Adrenal gland (tissue), 9 donors: ENCODE measurements at regions not wholly inside any gene's neighbourhood (a gene's known extent, or its start where the extent isn't known, plus 50 kb on each side); places are given as distances from the start of the nearest gene placed in this dataset.

Experiments
- DNase-seq, 7 donors: peaks; one replicate each; pipeline ENCODE4 v3.0.0-alpha.2; 2019 to 2020
- H3K27ac ChIP-seq, 5 donors: fragments of 200-600 bp; sonication (generic) in 4 of 5; 1 replicate in 3 of 5; 2 replicates in 2 of 5; pipeline versions ENCODE4 v1.5.1 to v1.8.0; 2016 to 2020; ENCODE audit warnings: mild to moderate bottlenecking in 1 of 5
- H3K27me3 ChIP-seq: fragments of 200-600 bp; 2 replicates; pipeline ENCODE4 v1.8.0; 2021
- H3K36me3 ChIP-seq, 2 donors: fragments of 200-600 bp; replicated peaks in 1 of 2; 1 replicate in 1 of 2; 2 replicates in 1 of 2; pipeline versions ENCODE4 v1.5.1 to v1.8.0; 2018 to 2022
- H3K4me1 ChIP-seq, 2 donors: fragments of 200-600 bp; replicated peaks in 1 of 2; 1 replicate in 1 of 2; 2 replicates in 1 of 2; pipeline versions ENCODE4 v1.5.1 to v1.8.0; 2018 to 2021
- H3K4me3 ChIP-seq, 4 donors: fragments of 200-600 bp; sonication (generic) in 3 of 4; one replicate each; pipeline ENCODE4 v1.5.1; 2016 to 2018
- H3K9me3 ChIP-seq, 3 donors: fragments of 200-600 bp; sonication (generic) in 1 of 3; replicated peaks in 1 of 3; 1 replicate in 2 of 3; 2 replicates in 1 of 3; pipeline versions ENCODE4 v1.5.1 to v1.8.0; 2016 to 2021
- POLR2A ChIP-seq, 2 donors: fragments of 450-650 bp; IDR thresholded peaks; one replicate each; pipeline ENCODE4 v1.6.1; 2017; ENCODE audit warnings: antibody characterized with exemption in 2 of 2, mild to moderate bottlenecking in 2 of 2, moderate library complexity in 1 of 2
- WGBS, 4 donors: extraction: QIAGEN DNeasy Blood & Tissue Kit in 2 of 4; methylation state at CpG; one replicate each; pipeline versions ENCODE4 v1.1.5 to v1.1.7; 2013 to 2017; 5-methylcytosine and 5-hydroxymethylcytosine counted together
- intact Hi-C, 2 donors: fragments of 100-400 bp; cut with DNase I; formaldehyde crosslinking; loops; one replicate each; pipeline versions ENCODE4 v1.14.1 to v1.15.0; 2022 to 2023
- TF ChIP-seq, protein P1 (sequence below), 6 experiments: fragments of 450-650 bp in 4 of 6; fragments of 200-600 bp in 2 of 6; sonication (generic) in 1 of 6; IDR thresholded peaks; 1 replicate in 5 of 6; 2 replicates in 1 of 6; pipeline versions ENCODE4 v1.5.1 to v1.8.0; 2016 to 2021; ENCODE audit warnings: antibody characterized with exemption in 6 of 6, mild to moderate bottlenecking in 2 of 6, moderate library complexity in 1 of 6
- donor health status: healthy with polysubstance abuse.
- donor health status: Bipolar disorder and iron deficiency.
- donor health status: DM: yes; HTN: yes; CAD: no.
- donor health status: DM: no; HTN: no; CAD: no.
- donor health status: DM: no; HTN: no; CAD: no.

DNA sequence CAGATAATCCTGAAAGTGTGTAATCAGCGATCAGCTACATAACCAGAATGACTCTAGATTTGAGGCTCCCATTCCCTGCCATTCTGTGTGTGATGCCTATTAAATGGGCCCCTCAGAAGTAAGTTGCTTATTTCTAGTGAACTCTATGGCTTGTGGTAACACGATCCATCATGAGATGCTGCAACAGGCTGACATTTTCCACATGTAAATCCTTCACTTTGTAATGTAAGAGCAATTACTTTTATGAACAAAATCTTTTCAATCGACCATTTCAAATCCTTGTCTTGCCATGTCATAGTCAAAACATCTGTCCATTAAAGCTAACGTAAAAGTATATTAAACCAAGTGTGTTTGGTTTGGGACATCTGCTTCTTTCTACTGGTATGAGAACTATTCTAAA lies 175.9 kb upstream of the ETAA1 start:
- Histone ChIP-seq H3K4me1 (peaks cover 0 to 4% of the 10 kb centered on the region in 2 donors), H3K27me3 (no peaks in the 10 kb centered on the region), H3K9me3 (no peaks in the 10 kb centered on the region), H3K36me3 (no peaks in the 10 kb centered on the region), H3K27ac (no peak overlapping the region), H3K4me3 (no peak overlapping the region)
- intact Hi-C loops, result no loop called here
- TF ChIP-seq, protein P1, sequence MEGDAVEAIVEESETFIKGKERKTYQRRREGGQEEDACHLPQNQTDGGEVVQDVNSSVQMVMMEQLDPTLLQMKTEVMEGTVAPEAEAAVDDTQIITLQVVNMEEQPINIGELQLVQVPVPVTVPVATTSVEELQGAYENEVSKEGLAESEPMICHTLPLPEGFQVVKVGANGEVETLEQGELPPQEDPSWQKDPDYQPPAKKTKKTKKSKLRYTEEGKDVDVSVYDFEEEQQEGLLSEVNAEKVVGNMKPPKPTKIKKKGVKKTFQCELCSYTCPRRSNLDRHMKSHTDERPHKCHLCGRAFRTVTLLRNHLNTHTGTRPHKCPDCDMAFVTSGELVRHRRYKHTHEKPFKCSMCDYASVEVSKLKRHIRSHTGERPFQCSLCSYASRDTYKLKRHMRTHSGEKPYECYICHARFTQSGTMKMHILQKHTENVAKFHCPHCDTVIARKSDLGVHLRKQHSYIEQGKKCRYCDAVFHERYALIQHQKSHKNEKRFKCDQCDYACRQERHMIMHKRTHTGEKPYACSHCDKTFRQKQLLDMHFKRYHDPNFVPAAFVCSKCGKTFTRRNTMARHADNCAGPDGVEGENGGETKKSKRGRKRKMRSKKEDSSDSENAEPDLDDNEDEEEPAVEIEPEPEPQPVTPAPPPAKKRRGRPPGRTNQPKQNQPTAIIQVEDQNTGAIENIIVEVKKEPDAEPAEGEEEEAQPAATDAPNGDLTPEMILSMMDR (IDR thresholded peaks at IDR 0.05), result no peak
- TF ChIP-seq POLR2A (IDR thresholded peaks at IDR 0.05), result no peak
- no peak for DNase-seq
- 83 to 87% (median 83%) methylated on average over 4 of the region's 4 CpGs for WGBS, 4 donors

- H3K4me1 ChIP-seq, result no peaks in the 10 kb centered on the region
- no peak for TF ChIP-seq POLR2A (IDR thresholded peaks at IDR 0.05)
- TF ChIP-seq, protein P1 (IDR thresholded peaks at IDR 0.05), result no peak
- H3K36me3 ChIP-seq, result no peaks in the 10 kb centered on the region
- no peak overlapping the region for H3K27ac ChIP-seq
- no peaks in the 10 kb centered on the region for H3K27me3 ChIP-seq
- DNase-seq, result no peak
- intact Hi-C loops, result no loop called here
- 70 to 78% (median 77%) methylated on average over 4 of the region's 4 CpGs for WGBS, 4 donors
- no peaks in the 10 kb centered on the region for H3K9me3 ChIP-seq
- no peak overlapping the region for H3K4me3 ChIP-seq
Observed at GRCh38 chr2:67225287-67225973, 171.7 kb upstream of the ETAA1 start.

DNA sequence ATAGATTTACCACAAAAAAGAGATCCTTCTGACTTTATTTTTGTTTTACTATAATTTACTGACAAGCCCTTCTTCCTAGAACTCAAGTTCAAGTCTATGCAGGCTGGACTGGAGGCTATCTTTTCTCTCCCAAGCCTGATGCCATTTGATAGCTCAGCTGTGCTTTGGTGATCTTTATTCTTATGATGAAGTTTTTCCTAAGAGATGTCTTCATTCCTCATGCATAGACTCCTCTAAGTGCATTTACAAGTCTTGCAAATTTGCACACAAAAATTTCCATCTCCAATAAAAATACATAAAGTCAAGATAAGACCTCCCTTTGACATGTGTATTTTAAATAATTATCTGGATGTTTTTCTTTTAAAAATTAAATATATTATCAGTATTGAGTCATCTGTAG lies 167.4 kb upstream of the ETAA1 start:
- no peak for DNase-seq
- Histone ChIP-seq H3K9me3 (no peaks in the 10 kb centered on the region), H3K36me3 (no peaks in the 10 kb centered on the region), H3K4me3 (no peak overlapping the region), H3K27ac (no peak overlapping the region), H3K27me3 (no peaks in the 10 kb centered on the region), H3K4me1 (peaks cover 0 to 5% of the 10 kb centered on the region in 2 donors)
- intact Hi-C loops, result no loop called here
- no peak for TF ChIP-seq POLR2A (IDR thresholded peaks at IDR 0.05)
- TF ChIP-seq, protein P1 (IDR thresholded peaks at IDR 0.05), result no peak

DNA sequence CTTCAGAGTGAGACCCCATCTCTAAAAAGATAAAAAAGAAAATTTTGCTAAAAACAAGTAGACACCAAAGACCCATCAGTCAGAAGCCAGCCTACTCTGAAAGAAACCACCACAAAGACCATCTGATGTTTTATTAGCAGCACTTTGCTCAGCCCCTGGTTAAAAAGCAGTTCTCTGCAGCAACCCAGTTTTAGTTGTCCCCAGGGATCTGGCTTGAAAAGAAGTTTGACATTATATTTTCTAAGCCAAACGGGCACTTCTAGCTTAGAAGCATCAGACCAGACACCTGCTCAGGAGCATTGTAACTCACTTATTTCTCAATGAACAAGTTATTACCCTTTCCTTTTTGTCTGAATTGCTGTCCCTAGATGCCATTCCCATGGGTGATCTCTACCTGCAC lies 164.2 kb upstream of the ETAA1 start:
- Histone ChIP-seq H3K4me3 (no peak overlapping the region), H3K9me3 (no peaks in the 10 kb centered on the region), H3K36me3 (no peaks in the 10 kb centered on the region), H3K27me3 (no peaks in the 10 kb centered on the region), H3K27ac (no peak overlapping the region), H3K4me1 (peaks cover 0 to 5% of the 10 kb centered on the region in 2 donors)
- no peak for DNase-seq
- 69 to 91% (median 84%) methylated on average over 1 of the region's 1 CpG for WGBS, 4 donors
- intact Hi-C loops, result no loop called here
- TF ChIP-seq, protein P1 (IDR thresholded peaks at IDR 0.05), result no peak
- no peak for TF ChIP-seq POLR2A (IDR thresholded peaks at IDR 0.05)
